ENCODE measurements at regions not wholly inside any gene's neighbourhood (a gene's known extent, or its start where the extent isn't known, plus 50 kb on each side); places are given as distances from the start of the nearest gene placed in this dataset.

- TF ChIP-seq EZH2 (IDR thresholded peaks at IDR 0.05; ENCODE audit: borderline replicate concordance, low read length) (no peak), CTCF (conservative IDR thresholded peaks at IDR 0.05 in 1 of 2, IDR thresholded peaks at IDR 0.05 in 1 of 2; ENCODE audit: extremely low read depth in 1 of 2, insufficient read depth in 1 of 2, low read depth in 1 of 2, low read length in 2 of 2) (no peak)
Measured at GRCh38 chr11:90323289-90323688, 100.4 kb upstream of the CHORDC1 start.
